ENCODE measurements at regions not wholly inside any gene's neighbourhood (a gene's known extent, or its start where the extent isn't known, plus 50 kb on each side); places are given as distances from the start of the nearest gene placed in this dataset.

GRCh38 chr2:65957454-65957853 is 477.5 kb upstream of the MEIS1 start:
- no peak for TF ChIP-seq CTCF (conservative IDR thresholded peaks at IDR 0.05; ENCODE audit: low read length)
- no peak for TF ChIP-seq EZH2phosphoT487 (IDR thresholded peaks at IDR 0.05; ENCODE audit: borderline replicate concordance)

All from Loucy (cell line).